H1 (cell line): ENCODE measurements at regions not wholly inside any gene's neighbourhood (a gene's known extent, or its start where the extent isn't known, plus 50 kb on each side); places are given as distances from the start of the nearest gene placed in this dataset.

Experiments
- EZH2 ChIP-seq: fragments of 200-600 bp; sonication (generic); IDR thresholded peaks from 2 replicates; pipeline ENCODE4 v1.7.1; 2012; ENCODE audit warnings: low read depth, mild to moderate bottlenecking, moderate library complexity, low read length, inconsistent platforms; ENCODE audit not compliant: severe bottlenecking
- RFX5 ChIP-seq: IDR thresholded peaks from 2 replicates; pipeline ENCODE4 v1.6.1; 2011; ENCODE audit warnings: low read depth, low read length, improper control_type of control experiment, borderline replicate concordance
- TF ChIP-seq, protein P1 (sequence below), 3 experiments: IDR thresholded peaks; 1 replicate in 2 of 3; 2 replicates in 1 of 3; pipeline versions ENCODE4 v1.5.1 to v1.6.1; 2011; ENCODE audit warnings: low read length in 3 of 3, mild to moderate bottlenecking in 3 of 3, inconsistent platforms in 2 of 3, low read depth in 1 of 3, moderate library complexity in 1 of 3; ENCODE audit not compliant: insufficient read depth in 1 of 3; ENCODE audit errors: control extremely low read depth in 1 of 3

- TF ChIP-seq RFX5 (no peak), EZH2 (no peak)
- TF ChIP-seq, protein P1, sequence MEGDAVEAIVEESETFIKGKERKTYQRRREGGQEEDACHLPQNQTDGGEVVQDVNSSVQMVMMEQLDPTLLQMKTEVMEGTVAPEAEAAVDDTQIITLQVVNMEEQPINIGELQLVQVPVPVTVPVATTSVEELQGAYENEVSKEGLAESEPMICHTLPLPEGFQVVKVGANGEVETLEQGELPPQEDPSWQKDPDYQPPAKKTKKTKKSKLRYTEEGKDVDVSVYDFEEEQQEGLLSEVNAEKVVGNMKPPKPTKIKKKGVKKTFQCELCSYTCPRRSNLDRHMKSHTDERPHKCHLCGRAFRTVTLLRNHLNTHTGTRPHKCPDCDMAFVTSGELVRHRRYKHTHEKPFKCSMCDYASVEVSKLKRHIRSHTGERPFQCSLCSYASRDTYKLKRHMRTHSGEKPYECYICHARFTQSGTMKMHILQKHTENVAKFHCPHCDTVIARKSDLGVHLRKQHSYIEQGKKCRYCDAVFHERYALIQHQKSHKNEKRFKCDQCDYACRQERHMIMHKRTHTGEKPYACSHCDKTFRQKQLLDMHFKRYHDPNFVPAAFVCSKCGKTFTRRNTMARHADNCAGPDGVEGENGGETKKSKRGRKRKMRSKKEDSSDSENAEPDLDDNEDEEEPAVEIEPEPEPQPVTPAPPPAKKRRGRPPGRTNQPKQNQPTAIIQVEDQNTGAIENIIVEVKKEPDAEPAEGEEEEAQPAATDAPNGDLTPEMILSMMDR (IDR thresholded peaks at IDR 0.05; ENCODE audit: control extremely low read depth in 1 of 3, insufficient read depth in 1 of 3, low read depth in 1 of 3, low read length in 3 of 3) = no peak
Observed at GRCh38 chr9:95815961-95816360, 59.5 kb upstream of the ERCC6L2 start.
